Heart left ventricle (tissue), 13 donors: ENCODE measurements at regions not wholly inside any gene's neighbourhood (a gene's known extent, or its start where the extent isn't known, plus 50 kb on each side); places are given as distances from the start of the nearest gene placed in this dataset.

Experiments
- POLR2A ChIP-seq, 2 donors: fragments of 450-650 bp; IDR thresholded peaks; one replicate each; pipeline ENCODE4 v1.6.1; 2017; ENCODE audit warnings: antibody characterized with exemption in 2 of 2, mild to moderate bottlenecking in 2 of 2, moderate library complexity in 2 of 2
- TF ChIP-seq, protein P1 (sequence below), 12 donors: fragments of 200-600 bp; sonication (generic) in 4 of 12; IDR thresholded peaks; one replicate each; pipeline versions ENCODE4 v1.5.0 to v1.8.0; 2018 to 2022; ENCODE audit warnings: antibody characterized with exemption in 12 of 12, mild to moderate bottlenecking in 5 of 12
- donor health status: ischemic (EF 13 %, LVEDD 7.1; RV severe dilation, severe dysfunction).
- donor health status: DM: no; HTN: yes; CAD: no.
- donor health status: DM: no; HTN: no; CAD: no.
- donor health status: ischemic (EF 25% LVEDD 6.9; RV normal size, moderate dysfunction).
- donor health status: ischemic (EF 25% LVEDD 5.7; RV mildly dilated, moderate dysfunction).
- donor health status: ischemic (EF 35%, LVEDD 5.7; RV mildly dilated, moderate dysfunction).
- donor health status: nonischemic (EF 11% LVEDD 7.7; RV severe dilation, severe dysfunction).
- donor health status: DM: yes; HTN: yes; CAD: no.
- donor health status: PGD.
- donor health status: ischemic (EF 29% LVEDD 5.4; RV normal size, mild dysfunction).
- donor health status: nonischemic (EF 23%, LVEDD 6.1; RV moderate dilation, normal function).

DNA sequence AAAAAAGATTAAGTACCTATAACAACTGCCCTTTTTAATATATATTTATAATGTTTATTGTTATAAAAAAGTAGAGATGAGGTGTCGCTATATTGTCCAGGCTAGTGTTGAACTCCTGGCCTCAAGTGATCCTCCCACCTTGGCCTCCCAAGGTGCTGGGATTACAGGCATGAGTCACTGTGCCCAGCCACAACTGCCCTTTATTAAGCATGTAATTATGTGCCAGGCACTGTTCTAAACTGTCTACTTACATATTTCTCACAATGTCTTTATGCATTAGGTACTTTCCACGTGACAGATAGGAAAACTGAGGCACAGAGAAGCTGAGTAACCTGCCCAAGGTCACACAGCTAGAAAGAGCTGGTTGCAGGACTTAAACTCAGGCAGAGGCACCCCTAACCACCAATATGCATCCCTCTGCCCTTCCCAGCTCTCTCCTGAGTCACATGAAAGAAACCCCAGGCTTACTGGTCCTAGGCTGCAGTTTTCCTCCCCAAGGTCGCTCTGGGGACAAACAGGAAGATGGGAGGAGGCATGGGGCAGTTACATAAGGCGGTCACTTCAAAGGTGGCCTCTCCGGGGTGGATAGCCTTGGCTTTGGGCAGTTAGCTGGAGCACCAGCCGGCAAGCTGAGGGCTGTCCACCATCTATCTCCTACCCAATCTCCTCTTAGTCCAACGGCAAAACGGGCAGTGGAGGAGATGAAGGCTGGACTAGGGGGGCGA lies 54.6 kb upstream of the TBX3 start:
- TF ChIP-seq, protein P1, sequence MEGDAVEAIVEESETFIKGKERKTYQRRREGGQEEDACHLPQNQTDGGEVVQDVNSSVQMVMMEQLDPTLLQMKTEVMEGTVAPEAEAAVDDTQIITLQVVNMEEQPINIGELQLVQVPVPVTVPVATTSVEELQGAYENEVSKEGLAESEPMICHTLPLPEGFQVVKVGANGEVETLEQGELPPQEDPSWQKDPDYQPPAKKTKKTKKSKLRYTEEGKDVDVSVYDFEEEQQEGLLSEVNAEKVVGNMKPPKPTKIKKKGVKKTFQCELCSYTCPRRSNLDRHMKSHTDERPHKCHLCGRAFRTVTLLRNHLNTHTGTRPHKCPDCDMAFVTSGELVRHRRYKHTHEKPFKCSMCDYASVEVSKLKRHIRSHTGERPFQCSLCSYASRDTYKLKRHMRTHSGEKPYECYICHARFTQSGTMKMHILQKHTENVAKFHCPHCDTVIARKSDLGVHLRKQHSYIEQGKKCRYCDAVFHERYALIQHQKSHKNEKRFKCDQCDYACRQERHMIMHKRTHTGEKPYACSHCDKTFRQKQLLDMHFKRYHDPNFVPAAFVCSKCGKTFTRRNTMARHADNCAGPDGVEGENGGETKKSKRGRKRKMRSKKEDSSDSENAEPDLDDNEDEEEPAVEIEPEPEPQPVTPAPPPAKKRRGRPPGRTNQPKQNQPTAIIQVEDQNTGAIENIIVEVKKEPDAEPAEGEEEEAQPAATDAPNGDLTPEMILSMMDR (IDR thresholded peaks at IDR 0.05), result no peak
- no peak for TF ChIP-seq POLR2A (IDR thresholded peaks at IDR 0.05)
